Vagina (tissue), 2 donors: ENCODE measurements at regions not wholly inside any gene's neighbourhood (a gene's known extent, or its start where the extent isn't known, plus 50 kb on each side); places are given as distances from the start of the nearest gene placed in this dataset.

Experiments used
- POLR2A ChIP-seq, 2 donors: fragments of 450-650 bp; IDR thresholded peaks; one replicate each; pipeline ENCODE4 v1.6.1; 2017; ENCODE audit warnings: antibody characterized with exemption in 2 of 2, mild to moderate bottlenecking in 2 of 2, moderate library complexity in 2 of 2
- TF ChIP-seq, protein P1 (sequence below), 3 experiments: fragments of 450-650 bp in 2 of 3; fragments of 200-600 bp in 1 of 3; sonication (generic) in 1 of 3; IDR thresholded peaks; one replicate each; pipeline ENCODE4 v1.5.1; 2017 to 2019; ENCODE audit warnings: antibody characterized with exemption in 3 of 3, mild to moderate bottlenecking in 2 of 3, moderate library complexity in 2 of 3

DNA sequence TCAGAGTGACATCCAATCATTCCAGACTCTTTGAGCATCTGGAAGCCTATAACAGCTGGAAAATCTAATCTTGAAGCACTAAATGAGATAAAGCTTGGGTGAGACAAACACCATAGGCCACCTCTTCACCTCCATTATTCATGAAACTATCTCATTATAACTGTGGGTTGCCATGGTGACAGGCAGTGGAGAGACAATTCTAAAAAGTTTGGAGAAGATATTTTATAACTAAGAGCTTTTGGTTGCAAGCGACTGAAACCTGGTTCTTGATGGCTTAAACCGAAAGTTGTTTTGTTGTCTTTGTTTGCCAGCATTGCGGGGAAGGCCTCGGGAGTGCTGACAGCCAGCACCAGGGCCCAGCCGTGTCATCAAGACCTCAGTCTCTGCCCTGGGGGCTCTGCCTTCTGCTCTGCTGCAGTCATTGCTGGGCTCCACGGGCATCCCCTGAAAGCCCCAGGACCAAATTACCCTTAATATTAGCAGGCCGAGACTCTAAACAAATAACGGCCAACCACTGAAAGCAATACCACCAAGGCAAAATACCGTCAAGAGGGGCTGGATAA, 353.6 kb upstream of the SFSWAP start:
- TF ChIP-seq, protein P1, sequence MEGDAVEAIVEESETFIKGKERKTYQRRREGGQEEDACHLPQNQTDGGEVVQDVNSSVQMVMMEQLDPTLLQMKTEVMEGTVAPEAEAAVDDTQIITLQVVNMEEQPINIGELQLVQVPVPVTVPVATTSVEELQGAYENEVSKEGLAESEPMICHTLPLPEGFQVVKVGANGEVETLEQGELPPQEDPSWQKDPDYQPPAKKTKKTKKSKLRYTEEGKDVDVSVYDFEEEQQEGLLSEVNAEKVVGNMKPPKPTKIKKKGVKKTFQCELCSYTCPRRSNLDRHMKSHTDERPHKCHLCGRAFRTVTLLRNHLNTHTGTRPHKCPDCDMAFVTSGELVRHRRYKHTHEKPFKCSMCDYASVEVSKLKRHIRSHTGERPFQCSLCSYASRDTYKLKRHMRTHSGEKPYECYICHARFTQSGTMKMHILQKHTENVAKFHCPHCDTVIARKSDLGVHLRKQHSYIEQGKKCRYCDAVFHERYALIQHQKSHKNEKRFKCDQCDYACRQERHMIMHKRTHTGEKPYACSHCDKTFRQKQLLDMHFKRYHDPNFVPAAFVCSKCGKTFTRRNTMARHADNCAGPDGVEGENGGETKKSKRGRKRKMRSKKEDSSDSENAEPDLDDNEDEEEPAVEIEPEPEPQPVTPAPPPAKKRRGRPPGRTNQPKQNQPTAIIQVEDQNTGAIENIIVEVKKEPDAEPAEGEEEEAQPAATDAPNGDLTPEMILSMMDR (IDR thresholded peaks at IDR 0.05) = no peak
- TF ChIP-seq POLR2A (IDR thresholded peaks at IDR 0.05) = no peak
